ENCODE measurements at regions not wholly inside any gene's neighbourhood (a gene's known extent, or its start where the extent isn't known, plus 50 kb on each side); places are given as distances from the start of the nearest gene placed in this dataset.
"Not testable (repeated sequence)": the region's sequence is repeated elsewhere in the genome, so short reads cannot be mapped to it uniquely, and the experiment has no call there.

- DNase-seq (ENCODE audit: low read depth, low spot score), result no peak
- Histone ChIP-seq H3K27me3 (ENCODE audit: control insufficient read depth, insufficient read depth, low read length) (no peaks in the 10 kb centered on the region), H3K4me3 (ENCODE audit: low read depth, low read length) (no peak overlapping the region), H3K27ac (ENCODE audit: low read depth, low read length) (no peak overlapping the region), H3K9me3 (ENCODE audit: control insufficient read depth, insufficient read depth, low read length) (peaks cover 8% of the 10 kb centered on the region)
- ChIA-PET POLR2A (no interaction called here), CTCF (interaction anchor here (0.6 kb wide), 1 partner anchor 386 kb away, joined by 3 read pairs; no protein-coding TSS in a partner anchor)
- TF ChIP-seq CTCF (IDR thresholded peaks at IDR 0.05; ENCODE audit: low read depth, low read length), result no peak
Observed at GRCh38 chr6:21756487-21756886, 162.9 kb downstream of the SOX4 start.

DNA sequence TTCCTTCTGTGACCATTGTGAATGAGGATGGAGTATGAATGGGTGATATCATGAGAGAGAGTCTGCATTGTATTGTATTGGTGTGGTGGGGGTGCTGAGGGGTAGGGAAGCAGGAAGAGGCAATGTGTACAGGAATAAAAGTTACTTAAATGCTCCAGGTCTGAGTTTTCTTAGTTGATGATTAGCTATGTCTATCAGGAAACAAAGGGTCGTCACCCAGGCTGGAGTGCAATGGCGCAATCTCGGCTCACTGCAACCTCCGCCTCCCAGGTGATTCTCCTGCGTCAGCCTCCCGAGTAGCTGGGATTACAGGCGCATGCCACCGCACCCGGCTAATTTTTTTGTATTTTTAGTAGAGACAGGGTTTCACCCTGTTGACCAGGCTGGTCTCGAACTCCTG is 163.8 kb downstream of the SOX4 start:
- H3K4me3 ChIP-seq (ENCODE audit: low read depth, low read length); CTCF ChIA-PET; POLR2A ChIA-PET; H3K27me3 ChIP-seq (ENCODE audit: control insufficient read depth, insufficient read depth, low read length); DNase-seq (ENCODE audit: low read depth, low spot score); H3K27ac ChIP-seq (ENCODE audit: low read depth, low read length): not testable (repeated sequence)
- peaks cover 15% of the 10 kb centered on the region for H3K9me3 ChIP-seq (ENCODE audit: control insufficient read depth, insufficient read depth, low read length)

GRCh38 chr6:21759721-21760120 is 166.2 kb downstream of the SOX4 start:
- H3K9me3 ChIP-seq (ENCODE audit: control insufficient read depth, insufficient read depth, low read length), result peaks cover 15% of the 10 kb centered on the region
- ChIA-PET CTCF (no interaction called here), POLR2A (interaction anchor here (1.1 kb wide), 1 partner anchor 92 kb away, joined by 4 read pairs; no protein-coding TSS in a partner anchor)
- H3K27ac ChIP-seq (ENCODE audit: low read depth, low read length), result no peak overlapping the region
- no peak for TF ChIP-seq CTCF (IDR thresholded peaks at IDR 0.05; ENCODE audit: low read depth, low read length)
- H3K27me3 ChIP-seq (ENCODE audit: control insufficient read depth, insufficient read depth, low read length), result no peaks in the 10 kb centered on the region
- H3K4me3 ChIP-seq (ENCODE audit: low read depth, low read length), result no peak overlapping the region
- no peak for DNase-seq (ENCODE audit: low read depth, low spot score)

- H3K27ac ChIP-seq (ENCODE audit: low read depth, low read length); DNase-seq (ENCODE audit: low read depth, low spot score); POLR2A ChIA-PET; CTCF ChIA-PET; H3K27me3 ChIP-seq (ENCODE audit: control insufficient read depth, insufficient read depth, low read length); H3K4me3 ChIP-seq (ENCODE audit: low read depth, low read length): not testable (repeated sequence)
- peaks cover 15% of the 10 kb centered on the region for H3K9me3 ChIP-seq (ENCODE audit: control insufficient read depth, insufficient read depth, low read length)
Observed at GRCh38 chr6:21761053-21761730, 167.6 kb downstream of the SOX4 start.

GRCh38 chr6:21764989-21765388 is 171.4 kb downstream of the SOX4 start:
- Histone ChIP-seq H3K9me3 (ENCODE audit: control insufficient read depth, insufficient read depth, low read length) (peaks cover 15% of the 10 kb centered on the region), H3K4me3 (ENCODE audit: low read depth, low read length) (no peak overlapping the region), H3K27me3 (ENCODE audit: control insufficient read depth, insufficient read depth, low read length) (no peaks in the 10 kb centered on the region), H3K27ac (ENCODE audit: low read depth, low read length) (no peak overlapping the region)
- ChIA-PET CTCF (no interaction called here), POLR2A (no interaction called here)
- no peak for DNase-seq (ENCODE audit: low read depth, low spot score)
- no peak for TF ChIP-seq CTCF (IDR thresholded peaks at IDR 0.05; ENCODE audit: low read depth, low read length)

- ChIA-PET CTCF (interaction anchor here (0.6 kb wide), 3 partner anchors 9 to 378 kb away, joined by 4 to 5 read pairs (median 4); no protein-coding TSS in a partner anchor), POLR2A (interaction anchor here (0.6 to 2.5 kb wide), 2 partner anchors 174 to 1559 kb away, joined by 3 to 17 read pairs; partner anchors contain the start of gene SOX4)
- DNase-seq (ENCODE audit: low read depth, low spot score), result no peak
- TF ChIP-seq CTCF (IDR thresholded peaks at IDR 0.05; ENCODE audit: low read depth, low read length), result no peak
- Histone ChIP-seq H3K27ac (ENCODE audit: low read depth, low read length) (no peak overlapping the region), H3K9me3 (ENCODE audit: control insufficient read depth, insufficient read depth, low read length) (no peaks in the 10 kb centered on the region), H3K4me3 (ENCODE audit: low read depth, low read length) (no peak overlapping the region), H3K27me3 (ENCODE audit: control insufficient read depth, insufficient read depth, low read length) (no peaks in the 10 kb centered on the region)
Observed at GRCh38 chr6:21767891-21768648, 174.5 kb downstream of the SOX4 start.

All from AG04450 (cell line).